ENCODE measurements at regions not wholly inside any gene's neighbourhood (a gene's known extent, or its start where the extent isn't known, plus 50 kb on each side); places are given as distances from the start of the nearest gene placed in this dataset.
"Not testable (repeated sequence)": the region's sequence is repeated elsewhere in the genome, so short reads cannot be mapped to it uniquely, and the experiment has no call there.

GRCh38 chr12:59316354-59316753 is 279.5 kb upstream of the SLC16A7 start:
- DNase-seq (ENCODE audit: low read depth); in situ Hi-C loops (cut with HindIII; ENCODE audit: low pct_unique_long_range_greater_than_20kb, low sequenced_read_pairs): not testable (repeated sequence)

- in situ Hi-C loops (cut with HindIII; ENCODE audit: low pct_unique_long_range_greater_than_20kb, low sequenced_read_pairs), result no loop called here
These were observed 281.6 kb upstream of the SLC16A7 start for GRCh38 chr12:59314209-59314608.

GRCh38 chr12:59304077-59304721 is 291.6 kb upstream of the SLC16A7 start:
- DNase-seq (ENCODE audit: low read depth), result no peak
- in situ Hi-C loops (cut with HindIII; ENCODE audit: low pct_unique_long_range_greater_than_20kb, low sequenced_read_pairs), result no loop called here

More at GRCh38 chr12:59314209-59314608, 281.6 kb upstream of the SLC16A7 start:
- DNase-seq (ENCODE audit: low read depth), result no peak

- in situ Hi-C loops (cut with HindIII; ENCODE audit: low pct_unique_long_range_greater_than_20kb, low sequenced_read_pairs), result no loop called here
These were observed 297.5 kb upstream of the SLC16A7 start for GRCh38 chr12:59298296-59298695.

GRCh38 chr12:59294221-59294620 is 301.6 kb upstream of the SLC16A7 start:
- no peak for DNase-seq (ENCODE audit: low read depth)
- in situ Hi-C loops (cut with HindIII; ENCODE audit: low pct_unique_long_range_greater_than_20kb, low sequenced_read_pairs), result no loop called here

More at GRCh38 chr12:59298296-59298695, 297.5 kb upstream of the SLC16A7 start:
- DNase-seq (ENCODE audit: low read depth), result no peak

GRCh38 chr12:59282999-59283398 is 312.8 kb upstream of the SLC16A7 start:
- no peak for DNase-seq (ENCODE audit: low read depth)
- in situ Hi-C loops (cut with HindIII; ENCODE audit: low pct_unique_long_range_greater_than_20kb, low sequenced_read_pairs), result no loop called here

- in situ Hi-C loops (cut with HindIII; ENCODE audit: low pct_unique_long_range_greater_than_20kb, low sequenced_read_pairs); DNase-seq (ENCODE audit: low read depth): not testable (repeated sequence)
These were observed 322.3 kb upstream of the SLC16A7 start for GRCh38 chr12:59273561-59273960.

GRCh38 chr12:59268295-59268809 is 327.5 kb upstream of the SLC16A7 start:
- in situ Hi-C loops (cut with HindIII; ENCODE audit: low pct_unique_long_range_greater_than_20kb, low sequenced_read_pairs), result no loop called here
- DNase-seq (ENCODE audit: low read depth), result no peak

- no peak for DNase-seq (ENCODE audit: low read depth)
- in situ Hi-C loops (cut with HindIII; ENCODE audit: low pct_unique_long_range_greater_than_20kb, low sequenced_read_pairs), result no loop called here
These were observed 335.6 kb upstream of the SLC16A7 start for GRCh38 chr12:59260202-59260601.

- in situ Hi-C loops (cut with HindIII; ENCODE audit: low pct_unique_long_range_greater_than_20kb, low sequenced_read_pairs), result no loop called here
- DNase-seq (ENCODE audit: low read depth), result no peak
These were observed 332.4 kb upstream of the LRIG3 start for GRCh38 chr12:59252731-59253130.

GRCh38 chr12:59250766-59251165 is 330.5 kb upstream of the LRIG3 start:
- in situ Hi-C loops (cut with HindIII; ENCODE audit: low pct_unique_long_range_greater_than_20kb, low sequenced_read_pairs), result no loop called here
- DNase-seq (ENCODE audit: low read depth), result no peak

- no peak for DNase-seq (ENCODE audit: low read depth)
These were observed 319.7 kb upstream of the LRIG3 start for GRCh38 chr12:59240048-59240447.

GRCh38 chr12:59234391-59234790 is 314.1 kb upstream of the LRIG3 start:
- no peak for DNase-seq (ENCODE audit: low read depth)
- in situ Hi-C loops (cut with HindIII; ENCODE audit: low pct_unique_long_range_greater_than_20kb, low sequenced_read_pairs), result no loop called here

More at GRCh38 chr12:59240048-59240447, 319.7 kb upstream of the LRIG3 start:
- in situ Hi-C loops (cut with HindIII; ENCODE audit: low pct_unique_long_range_greater_than_20kb, low sequenced_read_pairs), result no loop called here

GRCh38 chr12:59230334-59230733 is 310.0 kb upstream of the LRIG3 start:
- DNase-seq (ENCODE audit: low read depth), result no peak
- in situ Hi-C loops (cut with HindIII; ENCODE audit: low pct_unique_long_range_greater_than_20kb, low sequenced_read_pairs), result no loop called here

- no peak for DNase-seq (ENCODE audit: low read depth)
- in situ Hi-C loops (cut with HindIII; ENCODE audit: low pct_unique_long_range_greater_than_20kb, low sequenced_read_pairs), result no loop called here
These were observed 298.8 kb upstream of the LRIG3 start for GRCh38 chr12:59219148-59219547.

GRCh38 chr12:59196989-59197388 is 276.7 kb upstream of the LRIG3 start:
- DNase-seq (ENCODE audit: low read depth), result no peak
- in situ Hi-C loops (cut with HindIII; ENCODE audit: low pct_unique_long_range_greater_than_20kb, low sequenced_read_pairs), result no loop called here

GRCh38 chr12:59194794-59195193 is 274.5 kb upstream of the LRIG3 start:
- DNase-seq (ENCODE audit: low read depth), result no peak
- in situ Hi-C loops (cut with HindIII; ENCODE audit: low pct_unique_long_range_greater_than_20kb, low sequenced_read_pairs), result no loop called here

GRCh38 chr12:59193476-59194050 is 273.3 kb upstream of the LRIG3 start:
- in situ Hi-C loops (cut with HindIII; ENCODE audit: low pct_unique_long_range_greater_than_20kb, low sequenced_read_pairs), result no loop called here
- no peak for DNase-seq (ENCODE audit: low read depth)

- in situ Hi-C loops (cut with HindIII; ENCODE audit: low pct_unique_long_range_greater_than_20kb, low sequenced_read_pairs), result no loop called here
- no peak for DNase-seq (ENCODE audit: low read depth)
These were observed 271.1 kb upstream of the LRIG3 start for GRCh38 chr12:59191372-59191771.

GRCh38 chr12:59186451-59186850 is 266.1 kb upstream of the LRIG3 start:
- no peak for DNase-seq (ENCODE audit: low read depth)
- in situ Hi-C loops (cut with HindIII; ENCODE audit: low pct_unique_long_range_greater_than_20kb, low sequenced_read_pairs), result no loop called here

All from Caki2 (cell line).